NCI-H2029 (cell line): ENCODE measurements at regions not wholly inside any gene's neighbourhood (a gene's known extent, or its start where the extent isn't known, plus 50 kb on each side); places are given as distances from the start of the nearest gene placed in this dataset.
A peak's percentile ranks its signal among the peaks of the same experiment; 100 is the strongest.
"Not testable (repeated sequence)": the region's sequence is repeated elsewhere in the genome, so short reads cannot be mapped to it uniquely, and the experiment has no call there.

Experiments used
- DNase-seq: peaks from one replicate; lab custom pipeline; 2025; lab: John Stamatoyannopoulos, UW

DNA sequence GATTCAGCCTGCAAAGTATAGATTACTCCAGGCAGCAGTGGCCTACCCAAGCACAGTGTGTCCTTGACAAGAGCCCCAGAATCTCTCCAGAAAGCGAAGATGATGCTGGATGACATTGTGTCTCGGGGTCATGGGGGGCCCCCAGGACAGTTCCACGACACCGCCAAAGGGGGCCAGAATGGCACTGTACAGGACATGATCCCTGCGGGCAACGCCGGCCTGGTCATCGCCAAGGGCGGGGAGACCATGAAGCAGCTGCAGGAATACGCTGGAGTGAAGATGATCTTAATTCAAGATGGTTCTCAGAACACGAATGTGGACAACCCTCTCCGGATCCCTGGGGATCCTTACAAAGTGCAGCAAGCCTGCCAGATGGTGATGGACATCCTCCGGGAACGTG, 107.0 kb upstream of the MTAP start:
- DNase-seq = no peak

DNA sequence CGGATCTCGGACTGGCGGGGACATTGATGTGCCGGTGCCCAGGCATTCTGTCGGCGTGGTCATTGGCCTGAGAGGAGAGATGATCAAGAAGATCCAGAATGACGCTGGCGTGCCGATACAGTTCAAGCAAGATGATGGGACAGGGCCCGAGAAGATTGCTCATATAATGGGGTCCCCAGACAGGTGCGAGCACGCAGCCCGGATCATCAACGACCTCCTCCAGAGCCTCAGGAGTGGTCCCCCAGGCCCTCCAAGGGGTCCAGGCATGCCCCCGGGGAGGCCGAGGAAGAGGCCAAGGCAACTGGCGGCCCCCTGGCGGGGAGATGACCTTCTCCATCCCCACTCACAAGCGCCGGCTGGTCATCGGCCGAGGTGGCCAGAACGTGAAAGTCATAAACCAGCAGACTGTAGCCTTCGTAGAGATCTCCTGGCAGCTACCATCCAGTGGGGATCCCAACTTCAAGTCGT, 106.5 kb upstream of the MTAP start:
- no peak for DNase-seq

DNA sequence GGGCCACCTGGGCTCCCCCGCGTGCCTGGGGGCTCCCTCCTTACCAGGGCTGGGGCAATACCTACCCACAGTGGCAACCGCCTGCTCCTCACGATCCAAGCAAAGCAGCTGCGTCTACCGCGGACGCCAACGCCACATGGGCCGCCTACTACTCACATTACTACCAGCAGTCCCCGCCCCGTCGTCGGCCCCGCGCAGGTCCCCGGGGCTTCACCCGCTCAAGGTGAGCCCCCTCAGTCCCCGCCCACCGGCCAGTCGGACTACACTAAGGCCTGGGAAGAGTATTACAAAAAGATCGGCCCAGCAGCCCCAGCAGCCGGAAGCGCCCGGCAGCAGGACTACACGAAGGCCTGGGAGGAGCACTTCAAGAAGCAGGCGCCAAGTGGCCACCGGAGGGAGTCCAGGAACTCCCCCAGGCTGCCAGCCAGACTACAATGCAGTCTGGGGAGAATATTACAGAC, 106.0 kb upstream of the MTAP start:
- no peak for DNase-seq

DNA sequence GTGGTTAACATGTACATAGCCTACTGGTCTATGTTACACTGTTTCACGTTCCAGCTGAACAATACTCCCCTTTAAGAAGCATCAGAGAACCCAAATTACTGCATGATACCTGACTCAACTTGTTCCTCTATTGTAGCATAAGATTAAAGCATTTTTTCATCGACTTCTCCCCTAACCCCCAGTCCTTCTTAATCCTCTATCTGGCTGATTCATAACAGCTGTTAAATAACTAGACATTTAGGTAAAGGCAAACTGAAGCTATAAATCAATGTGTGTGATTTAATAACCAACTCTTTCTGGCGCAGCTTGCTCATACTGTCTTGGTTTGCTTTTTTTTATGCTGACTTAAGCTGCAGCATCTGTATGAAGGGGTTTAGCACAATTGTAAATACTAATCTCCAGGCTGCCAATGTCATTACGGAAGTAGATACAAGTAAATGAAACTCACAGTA, 94.2 kb upstream of the MTAP start:
- no peak for DNase-seq

DNA sequence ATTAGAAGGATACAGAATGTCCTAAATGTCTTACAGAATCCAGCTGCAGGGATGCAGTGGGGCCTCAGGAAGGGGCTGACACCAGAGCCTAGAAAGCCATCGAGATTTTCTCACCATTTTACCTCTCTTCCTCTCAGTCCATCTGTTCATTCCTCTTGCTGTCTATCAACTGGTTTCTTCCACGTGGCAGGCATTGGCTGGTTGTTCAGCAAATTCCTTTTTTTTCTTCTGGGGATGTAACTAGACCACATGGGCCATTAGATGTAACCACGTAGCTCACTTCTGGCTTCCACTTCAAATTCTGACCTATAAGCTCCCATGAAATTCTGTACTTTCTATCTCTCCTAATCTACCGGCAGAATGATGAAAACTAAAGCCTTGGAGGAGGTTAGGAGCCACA, 93.6 kb upstream of the MTAP start:
- DNase-seq = no peak

DNA sequence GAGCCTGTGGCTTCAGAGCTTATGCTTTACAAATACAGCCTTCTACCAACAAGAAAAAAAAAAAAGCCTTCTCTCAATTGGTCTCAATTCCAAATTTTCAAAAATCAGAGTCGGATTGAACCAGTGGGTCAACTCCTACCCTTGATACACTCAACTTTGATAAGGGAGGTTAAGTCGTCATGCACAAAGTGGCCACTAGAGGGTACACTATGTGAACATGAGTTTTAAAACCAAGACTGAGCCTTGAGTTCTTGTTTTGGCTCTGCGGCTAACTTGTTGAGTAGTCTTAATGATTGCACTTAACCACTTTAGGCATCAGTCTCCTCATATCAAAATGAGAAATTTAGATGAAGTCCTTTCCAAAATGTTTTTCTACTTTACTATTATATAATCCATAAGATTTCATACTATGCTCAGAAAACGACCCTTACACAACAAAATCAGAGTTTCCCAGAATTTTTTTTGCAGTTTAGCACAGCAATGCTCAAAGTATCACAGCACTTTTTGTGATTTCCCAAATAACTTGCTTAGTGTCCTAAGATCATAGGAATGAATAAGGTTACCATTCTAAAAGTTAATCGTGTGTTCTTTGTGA, 92.9 kb upstream of the MTAP start:
- DNase-seq = peak; percentile 40

DNA sequence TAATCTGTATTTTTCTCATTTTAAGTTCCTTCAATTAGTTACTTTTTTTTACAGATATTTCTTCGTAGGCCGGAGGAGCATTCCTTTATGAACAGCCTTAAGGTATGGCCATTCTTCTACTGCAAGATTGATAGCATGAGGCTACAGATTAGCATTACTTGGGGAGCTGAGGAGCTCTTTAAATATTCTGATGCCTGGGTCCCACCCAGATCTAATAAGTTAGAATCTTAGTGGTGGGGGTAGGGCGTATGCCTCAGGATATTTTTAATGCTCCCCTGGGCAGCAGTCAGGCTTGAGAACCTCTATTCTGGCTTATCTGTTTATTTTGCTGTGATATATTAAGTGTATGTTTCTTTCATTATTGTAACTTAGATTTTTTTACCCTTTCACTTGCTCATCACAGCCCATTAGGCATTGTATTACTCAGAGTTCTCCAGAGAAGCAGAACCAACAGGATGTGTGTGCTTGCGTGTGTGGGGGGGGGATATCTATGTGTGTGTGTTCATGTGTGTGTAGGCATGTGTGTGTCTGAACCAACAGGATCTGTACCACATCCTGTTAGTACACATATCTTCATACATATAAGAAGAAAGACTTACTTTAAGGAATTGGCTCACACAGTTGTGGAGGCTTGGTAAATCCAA, 91.8 kb upstream of the MTAP start:
- DNase-seq = no peak

DNA sequence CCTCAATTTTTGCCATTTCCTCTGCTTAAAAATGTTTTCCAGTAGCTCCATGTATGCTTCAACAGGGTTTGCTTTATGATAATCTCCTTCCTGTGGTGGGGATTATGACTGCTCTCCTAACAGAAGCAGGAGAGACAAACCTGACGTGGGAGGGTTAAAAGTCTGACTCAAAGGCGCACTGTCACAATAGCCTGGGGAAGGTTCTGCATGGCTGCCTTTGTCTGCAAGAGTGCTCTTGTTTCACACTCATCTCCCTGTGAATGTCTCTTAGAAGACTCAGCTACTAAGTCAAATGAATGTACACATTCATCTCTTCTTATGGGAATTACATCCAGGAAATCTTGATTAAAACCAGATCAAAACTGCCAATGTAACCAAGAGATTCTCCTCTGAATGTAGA, 90.9 kb upstream of the MTAP start:
- DNase-seq = no peak

DNA sequence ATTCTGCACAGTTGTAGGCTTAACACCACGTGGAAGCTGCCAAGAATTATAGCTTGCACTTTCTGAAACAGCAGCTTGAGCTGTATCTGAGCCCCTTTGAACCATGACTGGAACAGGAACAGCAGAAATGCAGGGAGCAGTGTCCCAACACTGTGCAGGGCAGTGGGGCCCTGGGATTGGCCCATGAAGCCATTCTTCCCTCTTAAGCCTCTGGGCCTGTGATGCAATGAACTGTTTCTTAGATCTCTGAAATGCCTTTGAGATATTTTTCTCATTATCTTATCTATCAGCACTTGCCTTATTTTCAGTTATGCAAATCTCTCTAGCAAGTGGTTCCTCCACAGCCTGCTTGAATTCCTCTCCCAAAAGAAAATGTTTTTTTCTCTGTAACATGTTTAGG, 87.0 kb upstream of the MTAP start:
- no peak for DNase-seq

DNA sequence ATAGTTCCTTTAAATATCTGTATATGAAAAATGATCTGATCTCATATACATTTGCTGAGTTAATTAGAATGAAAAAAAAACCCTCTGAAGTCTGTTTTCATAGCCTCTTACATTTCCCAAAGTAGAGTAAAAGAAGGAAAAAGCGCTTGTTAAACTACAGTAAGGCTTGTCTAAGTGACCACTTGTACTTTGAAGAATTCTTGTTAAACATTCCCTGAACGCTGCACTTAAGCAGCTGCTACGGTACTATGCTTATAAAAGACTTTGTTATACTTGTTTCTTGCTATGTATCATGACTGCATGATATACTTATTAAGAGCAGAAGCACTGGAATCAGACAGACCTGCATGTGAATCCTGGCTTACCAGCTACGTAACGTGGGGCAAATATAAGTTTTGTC, 81.7 kb upstream of the MTAP start:
- DNase-seq = no peak

DNA sequence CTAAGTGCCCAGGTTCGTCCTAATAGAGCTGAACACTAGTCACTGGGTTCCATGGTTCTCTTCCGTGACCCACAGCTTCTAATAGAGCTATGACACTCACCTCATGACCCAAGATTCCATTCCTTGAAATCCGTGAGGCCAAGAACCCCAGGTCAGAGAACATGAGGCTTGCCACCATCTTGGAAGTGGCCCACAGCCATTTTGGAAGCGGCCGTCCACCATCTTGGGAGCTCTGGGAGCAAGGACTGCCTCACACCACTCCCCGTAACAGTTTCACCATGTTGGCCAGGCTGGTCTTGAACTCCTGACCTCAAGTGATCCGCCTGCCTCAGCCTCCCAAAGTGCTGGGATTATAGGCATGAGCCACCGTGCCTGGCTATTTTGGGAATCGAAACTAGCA, 75.0 kb upstream of the MTAP start:
- DNase-seq = not testable (repeated sequence)

DNA sequence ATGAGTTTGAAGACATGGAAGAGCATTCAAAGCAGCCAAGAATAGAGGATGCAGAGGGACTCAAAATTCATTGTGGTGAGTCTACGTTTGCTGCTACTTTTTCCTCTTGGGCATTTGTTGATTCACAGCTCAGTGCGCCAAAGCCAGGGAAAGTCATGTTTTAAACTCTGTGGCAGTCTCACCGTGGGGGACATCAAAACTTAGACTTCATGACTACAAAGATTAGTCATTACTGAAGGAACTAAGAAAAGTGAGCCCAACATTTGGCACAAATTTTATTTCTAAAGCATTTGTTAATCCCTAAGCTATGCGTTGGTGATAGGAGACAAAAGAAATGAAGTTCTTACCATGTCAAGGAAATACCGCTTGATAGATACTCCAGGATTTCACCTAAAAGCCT, 73.7 kb upstream of the MTAP start:
- DNase-seq = no peak

DNA sequence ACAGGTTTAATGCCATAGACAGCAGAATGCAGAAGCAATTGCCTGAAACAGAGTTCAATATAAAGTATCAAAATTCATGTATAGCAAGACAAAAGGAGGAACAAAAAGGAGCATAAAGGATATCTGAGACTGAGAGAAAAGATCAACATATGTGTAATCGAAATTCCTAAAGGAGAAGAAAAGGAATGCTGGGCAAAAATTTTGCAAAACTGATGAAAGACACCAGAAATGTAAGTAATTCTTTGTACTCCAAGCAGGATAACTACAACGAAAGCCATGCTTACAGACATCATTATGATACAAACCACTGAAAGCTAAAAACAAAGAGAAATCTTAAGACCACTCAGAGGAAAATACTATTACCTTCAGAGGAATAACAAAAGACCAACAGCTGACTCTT, 72.8 kb upstream of the MTAP start:
- no peak for DNase-seq

DNA sequence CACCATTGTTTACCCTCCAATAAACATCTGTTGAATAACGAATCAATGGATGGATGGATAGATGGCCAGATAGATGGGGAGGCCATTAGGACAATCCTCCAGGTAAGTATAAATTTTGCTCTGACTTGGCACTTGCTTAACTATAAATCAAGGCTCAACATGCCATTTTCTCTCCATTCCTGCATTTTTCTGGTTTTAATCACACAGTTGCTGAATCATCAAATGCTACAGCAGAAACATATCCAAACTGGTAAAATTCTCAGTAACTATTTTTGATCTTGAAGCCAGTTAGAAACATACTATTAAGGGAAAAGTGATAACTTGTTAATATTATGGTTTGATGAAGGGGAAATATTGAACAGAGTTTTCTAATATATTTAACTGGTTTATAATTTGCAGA, 71.5 kb upstream of the MTAP start:
- DNase-seq = no peak

DNA sequence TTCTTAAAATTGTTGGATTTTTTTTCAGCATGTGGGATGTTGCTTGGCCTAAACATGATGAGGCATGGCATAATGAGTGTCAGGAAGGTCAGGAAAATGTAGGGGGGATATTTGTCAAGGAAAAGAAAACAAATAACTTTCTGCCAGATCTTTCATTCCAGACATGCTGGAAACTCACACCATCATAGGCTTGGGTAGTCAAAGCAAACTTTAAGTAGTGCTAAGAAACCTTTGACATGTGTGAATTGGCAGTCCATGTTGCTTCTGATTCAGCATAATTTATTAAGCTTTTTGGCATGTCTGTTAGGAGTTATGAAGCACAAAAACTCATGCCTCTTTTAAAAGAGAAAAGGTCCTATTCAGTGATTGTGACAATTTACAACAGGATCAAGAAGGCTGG, 61.3 kb upstream of the MTAP start:
- DNase-seq = no peak

DNA sequence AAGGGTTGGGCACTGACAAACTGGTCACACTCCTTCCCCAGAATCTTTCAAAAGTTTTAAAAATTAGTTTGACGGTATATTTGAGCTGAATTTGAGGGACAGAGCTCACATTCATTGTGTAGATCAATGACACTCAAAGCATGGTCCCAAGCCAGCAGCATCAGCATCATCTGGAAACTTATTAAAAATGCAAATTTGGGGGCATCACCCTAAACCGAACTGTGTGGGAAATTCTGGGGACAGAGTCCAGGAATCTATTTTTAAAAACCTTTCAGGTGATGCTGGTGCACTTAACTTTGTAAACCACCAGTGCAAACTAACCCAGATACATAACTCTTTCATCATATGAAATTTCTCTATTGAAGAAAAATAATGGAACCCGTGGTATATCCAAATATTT, 58.1 kb upstream of the MTAP start:
- no peak for DNase-seq

DNA sequence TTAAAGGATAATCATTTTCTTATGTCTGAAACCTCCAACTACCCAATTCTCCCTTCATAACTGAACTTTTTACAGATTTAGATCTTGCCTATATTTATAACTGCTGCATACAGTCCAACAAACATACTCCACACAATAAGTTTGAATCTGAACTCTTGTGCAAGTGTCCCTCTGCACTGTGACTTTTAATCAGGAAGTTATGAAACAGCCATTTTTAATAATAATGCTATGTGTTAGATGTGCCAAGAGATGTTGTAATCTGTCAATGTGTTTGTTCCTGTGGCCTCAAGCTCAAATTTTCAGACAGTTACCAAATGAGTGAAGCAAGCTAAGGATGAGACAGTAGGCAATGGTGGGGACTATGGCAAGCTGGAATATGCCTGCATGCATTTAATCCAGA, 57.6 kb upstream of the MTAP start:
- no peak for DNase-seq

DNA sequence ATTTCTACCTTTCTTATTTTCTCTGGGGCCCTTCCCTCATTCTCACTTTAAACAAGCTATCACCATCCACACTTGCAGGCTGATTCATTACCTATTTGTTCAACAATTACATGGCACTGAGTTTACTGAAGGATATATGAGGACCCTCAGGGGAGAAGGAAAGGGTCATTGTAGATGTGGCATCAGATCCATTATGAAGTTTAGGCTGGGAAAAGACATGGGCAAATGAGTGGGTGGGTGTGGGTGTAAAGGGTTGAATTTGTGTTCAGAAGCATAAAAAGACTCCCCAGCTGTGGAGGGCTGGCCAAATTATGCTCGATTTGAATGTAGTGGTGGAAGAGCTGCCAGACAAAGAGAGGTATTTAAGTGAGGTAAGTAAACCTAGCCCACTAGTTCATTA, 55.9 kb upstream of the MTAP start:
- DNase-seq = no peak

DNA sequence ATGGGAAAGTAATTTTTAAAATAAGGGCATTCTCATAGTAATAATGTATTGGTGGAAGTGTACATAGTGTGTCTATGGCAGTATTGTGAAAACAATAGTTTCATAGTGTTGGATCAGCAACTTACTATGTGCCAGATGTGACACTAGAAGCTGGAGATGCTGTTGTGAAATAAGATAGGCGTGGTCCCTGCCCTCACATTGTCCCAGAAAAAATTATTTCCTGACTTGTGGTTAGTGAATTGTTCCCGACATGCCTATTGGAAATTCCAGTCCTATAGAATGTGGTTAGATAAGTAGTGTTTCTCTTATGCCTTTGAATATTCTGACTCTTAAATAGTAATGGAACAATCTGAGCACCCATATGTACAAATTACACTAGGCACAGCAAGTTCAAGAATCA, 55.3 kb upstream of the MTAP start:
- DNase-seq = no peak

DNA sequence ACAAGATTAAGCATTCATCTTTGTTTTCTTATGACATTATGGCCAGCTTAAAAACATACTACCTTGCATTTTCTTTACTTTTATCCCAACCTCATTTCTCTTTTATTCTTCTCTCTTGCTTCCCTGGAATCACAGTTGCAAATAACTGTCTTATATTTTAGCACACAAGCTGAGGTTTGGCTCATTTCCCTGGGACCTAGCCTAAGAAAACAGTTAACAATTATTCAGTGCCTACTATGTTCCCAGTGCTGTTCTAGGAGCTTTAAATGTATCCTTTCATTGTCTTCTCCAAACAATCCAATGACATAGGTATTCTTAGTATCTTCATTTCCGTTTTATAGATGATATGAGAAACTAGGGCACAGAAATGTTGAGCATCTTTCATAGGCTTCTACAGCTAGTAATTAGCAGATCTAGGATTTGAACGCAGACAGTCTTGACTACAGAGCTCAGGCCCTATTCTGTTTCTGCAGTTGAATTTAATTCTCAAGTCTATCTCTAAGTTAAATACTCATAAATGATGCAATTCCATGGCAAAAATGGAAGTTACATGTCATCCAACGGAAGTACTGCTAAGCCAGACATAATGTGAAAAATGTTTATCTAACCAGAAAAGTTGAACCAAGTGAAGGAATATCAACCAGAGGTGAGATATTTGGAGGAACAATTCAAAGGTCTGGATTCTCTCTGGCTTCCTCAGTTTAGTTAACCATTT, 52.3 kb upstream of the MTAP start:
- DNase-seq = no peak

DNA sequence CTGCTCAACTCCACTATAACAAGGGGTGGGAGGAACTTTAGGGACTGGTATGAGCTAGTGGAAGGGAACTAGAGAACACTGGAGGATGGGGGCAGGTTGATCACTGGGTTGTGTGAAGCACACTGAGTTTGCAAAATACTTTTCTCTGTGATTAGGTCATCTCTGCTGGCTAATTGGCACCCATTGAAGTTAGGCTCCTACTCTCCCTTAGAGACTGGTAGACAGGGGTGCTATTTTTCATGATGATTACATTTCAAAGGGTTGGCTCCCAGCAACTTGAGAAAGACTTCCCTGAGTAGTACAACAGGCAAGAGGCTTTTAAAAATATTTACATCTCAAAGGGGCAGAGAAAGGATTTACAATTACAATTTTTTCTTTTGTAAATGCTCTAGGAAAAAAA, 50.4 kb upstream of the MTAP start:
- no peak for DNase-seq
